Common myeloid progenitor, CD34-positive (primary cell): ENCODE measurements at regions not wholly inside any gene's neighbourhood (a gene's known extent, or its start where the extent isn't known, plus 50 kb on each side); places are given as distances from the start of the nearest gene placed in this dataset.

Source experiments
- CTCF ChIA-PET: fragments of 350-600 bp; sonication (Branson Sonifier 250); formaldehyde crosslinking; loops from one replicate; lab custom pipeline; 2021; ENCODE audit warnings: antibody characterized with exemption; lab: Charles Lee
- POLR2A ChIA-PET: fragments of 350-600 bp; sonication (Branson Sonifier 250); formaldehyde crosslinking; loops from one replicate; lab custom pipeline; 2021; ENCODE audit warnings: antibody characterized with exemption; lab: Charles Lee
- DNase-seq, 3 donors: peaks; one replicate each; pipeline versions ENCODE4 v3.0.0 to v3.0.0-alpha.2; 2013
- H3K27ac ChIP-seq, 2 experiments: 1 replicate in 1 of 2; 2 replicates in 1 of 2; pipeline ENCODE4 v1.7.0; 2013; ENCODE audit warnings: inconsistent platforms in 2 of 2, low read length in 2 of 2, mild to moderate bottlenecking in 2 of 2, low read depth in 1 of 2, moderate library complexity in 1 of 2; ENCODE audit not compliant: severe bottlenecking in 2 of 2, insufficient read depth in 1 of 2, poor library complexity in 1 of 2
- H3K27me3 ChIP-seq, 5 experiments: replicated peaks in 2 of 5; 1 replicate in 3 of 5; 2 replicates in 2 of 5; pipeline versions ENCODE4 v1.6.1 to v1.7.0; 2013; ENCODE audit warnings: low read length in 4 of 5, mild to moderate bottlenecking in 2 of 5, moderate library complexity in 2 of 5, inconsistent platforms in 1 of 5; ENCODE audit not compliant: insufficient read depth in 5 of 5, control insufficient read depth in 4 of 5
- H3K36me3 ChIP-seq, 4 experiments: 1 replicate in 2 of 4; 2 replicates in 2 of 4; pipeline versions ENCODE4 v1.6.1 to v1.7.0; 2013; ENCODE audit warnings: low read length in 3 of 4, control low read depth in 1 of 4, mild to moderate bottlenecking in 1 of 4; ENCODE audit not compliant: control insufficient read depth in 4 of 4, insufficient read depth in 4 of 4
- H3K4me1 ChIP-seq, 4 experiments: 1 replicate in 3 of 4; 2 replicates in 1 of 4; pipeline versions ENCODE4 v1.6.1 to v1.7.1; 2013; ENCODE audit warnings: low read length in 3 of 4, mild to moderate bottlenecking in 3 of 4, control low read depth in 1 of 4, inconsistent platforms in 1 of 4, moderate library complexity in 1 of 4; ENCODE audit not compliant: control insufficient read depth in 4 of 4, insufficient read depth in 4 of 4; ENCODE audit errors: control extremely low read depth in 1 of 4
- H3K4me3 ChIP-seq, 7 experiments: 1 replicate in 4 of 7; 2 replicates in 3 of 7; pipeline versions ENCODE4 v1.5.1 to v1.7.0; 2013; ENCODE audit warnings: mild to moderate bottlenecking in 7 of 7, low read length in 6 of 7, moderate library complexity in 6 of 7, inconsistent platforms in 2 of 7, low read depth in 2 of 7, control low read depth in 1 of 7; ENCODE audit not compliant: insufficient read depth in 4 of 7, control insufficient read depth in 1 of 7; ENCODE audit errors: extremely low read depth in 1 of 7
- H3K9me3 ChIP-seq, 5 experiments: 1 replicate in 4 of 5; 2 replicates in 1 of 5; pipeline versions ENCODE4 v1.6.1 to v1.7.1; 2013; ENCODE audit warnings: low read length in 4 of 5, mild to moderate bottlenecking in 2 of 5, inconsistent platforms in 1 of 5, low read depth in 1 of 5, moderate library complexity in 1 of 5; ENCODE audit not compliant: control insufficient read depth in 4 of 5, insufficient read depth in 2 of 5; ENCODE audit errors: control extremely low read depth in 1 of 5
- WGBS: methylation state at CpG from one replicate; pipeline ENCODE4 v1.1.5; 2013; ENCODE audit not compliant: insufficient coverage; 5-methylcytosine and 5-hydroxymethylcytosine counted together

GRCh38 chr7:155969192-155969929 is 157.1 kb upstream of the SHH start:
- H3K9me3 ChIP-seq = no peaks in the 10 kb centered on the region
- no peak overlapping the region for H3K27ac ChIP-seq
- ChIA-PET CTCF (no interaction called here), POLR2A (no interaction called here)
- no peaks in the 10 kb centered on the region for H3K36me3 ChIP-seq
- H3K4me3 ChIP-seq = no peak overlapping the region
- DNase-seq = no peak
- H3K4me1 ChIP-seq = no peaks in the 10 kb centered on the region
- WGBS = 91% methylated on average over 11 of the region's 21 CpGs
- peaks cover 0 to 9% (median 2%) of the 10 kb centered on the region in 5 experiments for H3K27me3 ChIP-seq

GRCh38 chr7:155965010-155965409 is 152.7 kb upstream of the SHH start:
- Histone ChIP-seq H3K4me1 (no peaks in the 10 kb centered on the region), H3K27ac (no peak overlapping the region), H3K9me3 (no peaks in the 10 kb centered on the region), H3K36me3 (no peaks in the 10 kb centered on the region), H3K27me3 (peaks cover 0 to 11% (median 0%) of the 10 kb centered on the region in 5 experiments), H3K4me3 (no peak overlapping the region)
- WGBS = 95% methylated on average over 5 of the region's 7 CpGs
- POLR2A ChIA-PET = no interaction called here
- CTCF ChIA-PET = no interaction called here
- no peak for DNase-seq

DNA sequence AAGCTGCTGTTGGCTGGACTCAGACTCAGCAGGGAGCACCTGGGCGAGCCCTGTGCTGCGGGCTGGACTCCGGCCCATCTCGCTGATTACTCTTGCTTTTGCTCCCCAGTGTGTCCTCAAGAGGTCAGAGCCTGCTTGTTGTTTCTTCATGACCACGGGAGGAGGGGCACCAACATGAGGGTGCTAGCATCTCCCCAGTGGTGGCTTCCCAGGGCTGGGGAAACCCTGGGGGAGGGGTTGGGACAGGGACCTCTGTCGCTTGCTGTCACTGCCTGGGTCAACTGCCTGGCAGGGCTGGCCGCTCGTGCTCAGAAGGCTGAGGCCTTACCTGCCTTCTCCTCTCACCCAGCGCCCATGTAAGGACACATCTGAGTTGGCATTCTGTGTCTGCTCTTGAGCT is 152.3 kb upstream of the SHH start:
- Histone ChIP-seq H3K27me3 (peaks cover 0 to 14% (median 0%) of the 10 kb centered on the region in 5 experiments), H3K4me1 (no peaks in the 10 kb centered on the region), H3K36me3 (no peaks in the 10 kb centered on the region), H3K4me3 (no peak overlapping the region), H3K27ac (no peak overlapping the region), H3K9me3 (no peaks in the 10 kb centered on the region)
- ChIA-PET POLR2A (no interaction called here), CTCF (no interaction called here)
- WGBS = 96% methylated on average over 9 of the region's 9 CpGs
- DNase-seq = no peak

DNA sequence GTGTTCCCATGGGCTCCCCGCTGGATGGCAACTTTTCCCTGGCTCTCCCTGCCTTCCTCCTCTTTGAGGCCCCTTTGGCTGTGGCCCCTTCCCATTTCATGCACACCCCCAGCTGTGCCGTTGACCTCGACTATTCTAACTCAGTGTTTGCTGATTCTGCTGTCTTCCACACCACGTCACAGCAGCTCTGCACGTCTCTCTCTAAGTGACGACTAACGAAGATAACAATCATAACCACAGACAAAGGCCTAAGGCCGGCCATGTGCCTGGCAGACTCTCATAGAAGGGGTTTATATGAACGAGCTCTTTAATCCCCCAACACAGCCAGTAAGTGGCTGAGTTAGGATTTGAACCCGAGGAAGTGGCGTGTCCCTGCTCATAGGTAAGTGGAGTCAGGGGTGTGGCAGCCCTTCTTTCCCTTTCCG is 151.5 kb upstream of the SHH start:
- ChIA-PET POLR2A (no interaction called here), CTCF (no interaction called here)
- H3K36me3 ChIP-seq = no peaks in the 10 kb centered on the region
- DNase-seq = peak in 1 of 3 donors; percentile 1
- 83% methylated on average over 10 of the region's 12 CpGs for WGBS
- no peaks in the 10 kb centered on the region for H3K9me3 ChIP-seq
- no peak overlapping the region for H3K27ac ChIP-seq
- no peak overlapping the region for H3K4me3 ChIP-seq
- peaks cover 0 to 14% (median 0%) of the 10 kb centered on the region in 5 experiments for H3K27me3 ChIP-seq
- no peaks in the 10 kb centered on the region for H3K4me1 ChIP-seq

GRCh38 chr7:155963356-155963755 is 151.1 kb upstream of the SHH start:
- no peaks in the 10 kb centered on the region for H3K36me3 ChIP-seq
- peaks cover 0 to 14% (median 0%) of the 10 kb centered on the region in 5 experiments for H3K27me3 ChIP-seq
- ChIA-PET POLR2A (no interaction called here), CTCF (no interaction called here)
- H3K27ac ChIP-seq = no peak overlapping the region
- H3K4me3 ChIP-seq = no peak overlapping the region
- no peak for DNase-seq
- H3K4me1 ChIP-seq = no peaks in the 10 kb centered on the region
- H3K9me3 ChIP-seq = no peaks in the 10 kb centered on the region
- WGBS = 98% methylated on average over 7 of the region's 8 CpGs

- ChIA-PET POLR2A (no interaction called here), CTCF (no interaction called here)
- no peaks in the 10 kb centered on the region for H3K36me3 ChIP-seq
- H3K4me3 ChIP-seq = no peak overlapping the region
- 94% methylated on average over 11 of the region's 12 CpGs for WGBS
- H3K4me1 ChIP-seq = no peaks in the 10 kb centered on the region
- H3K27me3 ChIP-seq = peaks cover 0 to 14% (median 0%) of the 10 kb centered on the region in 5 experiments
- H3K9me3 ChIP-seq = no peaks in the 10 kb centered on the region
- no peak overlapping the region for H3K27ac ChIP-seq
- no peak for DNase-seq
These were observed 150.7 kb upstream of the SHH start for GRCh38 chr7:155962968-155963300.

DNA sequence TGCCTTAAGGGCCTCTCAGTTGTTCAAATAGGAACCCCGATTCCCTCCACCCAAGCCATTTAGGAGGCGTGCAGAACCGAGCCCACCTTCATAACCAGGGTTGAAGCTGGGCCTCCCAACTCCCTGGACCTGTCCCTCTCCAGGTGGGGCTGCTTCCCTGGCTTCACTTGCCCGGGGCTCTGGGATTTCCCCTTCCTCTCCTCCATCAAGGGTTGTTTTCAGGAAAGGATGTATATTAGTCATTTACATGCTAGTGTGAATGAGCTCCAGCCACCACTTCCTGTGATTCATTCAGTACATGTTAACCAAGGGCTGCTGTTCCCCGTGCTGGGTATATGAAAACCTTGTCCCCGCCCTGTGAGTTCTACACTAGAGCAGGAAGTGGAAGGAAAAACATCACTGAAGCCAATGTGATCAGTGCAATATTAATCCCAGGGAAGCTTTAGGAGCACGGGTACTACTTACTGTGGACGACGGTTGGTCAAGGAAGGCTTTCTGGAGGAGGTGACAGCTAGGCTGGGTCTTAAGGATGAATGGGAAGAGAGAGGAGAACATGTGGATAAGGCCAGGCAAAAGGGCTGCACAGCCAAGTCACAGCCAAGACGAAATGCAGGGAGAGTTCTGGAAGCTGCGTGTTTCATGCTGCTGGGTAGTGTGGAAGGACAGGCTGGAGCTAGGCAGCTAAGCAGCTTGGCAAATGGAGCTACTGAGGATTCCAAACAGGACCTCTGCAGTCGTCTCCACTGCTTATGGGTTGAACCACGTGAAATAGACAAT is 150.1 kb upstream of the SHH start:
- H3K27ac ChIP-seq = no peak overlapping the region
- peaks cover 0 to 14% (median 0%) of the 10 kb centered on the region in 5 experiments for H3K27me3 ChIP-seq
- H3K9me3 ChIP-seq = no peaks in the 10 kb centered on the region
- H3K4me1 ChIP-seq = no peaks in the 10 kb centered on the region
- POLR2A ChIA-PET = no interaction called here
- DNase-seq = no peak
- no peak overlapping the region for H3K4me3 ChIP-seq
- CTCF ChIA-PET = interaction anchor here (0.6 kb wide), 1 partner anchor 27 kb away, joined by 4 read pairs; no protein-coding TSS in a partner anchor
- 88% methylated on average over 11 of the region's 13 CpGs for WGBS
- H3K36me3 ChIP-seq = no peaks in the 10 kb centered on the region
